NCI-H187 (cell line): ENCODE measurements at regions not wholly inside any gene's neighbourhood (a gene's known extent, or its start where the extent isn't known, plus 50 kb on each side); places are given as distances from the start of the nearest gene placed in this dataset.

Source experiments
- DNase-seq, 2 experiments: peaks; one replicate each; lab custom pipeline; 2025; lab: John Stamatoyannopoulos, UW

- DNase-seq: no peak
Measured at GRCh38 chr3:144073698-144074097, 102.1 kb downstream of the DIPK2A start.

DNA sequence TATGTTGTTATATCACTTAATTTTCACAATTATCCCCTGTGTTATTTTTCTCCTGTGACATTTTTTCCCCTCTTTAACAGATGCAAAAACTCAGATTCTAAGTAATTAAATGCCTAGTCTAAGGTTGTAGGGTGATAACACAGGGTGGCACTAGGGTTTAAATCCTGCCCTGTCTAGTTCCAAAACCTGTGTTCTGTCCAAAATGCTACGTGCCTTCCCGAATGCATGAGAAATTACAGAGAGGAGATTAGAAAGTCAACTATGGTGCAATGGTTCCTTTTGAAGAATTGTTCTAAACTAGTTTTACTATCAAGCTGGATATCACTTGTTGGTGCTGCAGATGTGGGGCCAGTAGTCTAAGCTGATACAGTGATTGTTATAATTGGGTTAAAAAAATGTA, 108.0 kb downstream of the DIPK2A start:
- DNase-seq: no peak

DNA sequence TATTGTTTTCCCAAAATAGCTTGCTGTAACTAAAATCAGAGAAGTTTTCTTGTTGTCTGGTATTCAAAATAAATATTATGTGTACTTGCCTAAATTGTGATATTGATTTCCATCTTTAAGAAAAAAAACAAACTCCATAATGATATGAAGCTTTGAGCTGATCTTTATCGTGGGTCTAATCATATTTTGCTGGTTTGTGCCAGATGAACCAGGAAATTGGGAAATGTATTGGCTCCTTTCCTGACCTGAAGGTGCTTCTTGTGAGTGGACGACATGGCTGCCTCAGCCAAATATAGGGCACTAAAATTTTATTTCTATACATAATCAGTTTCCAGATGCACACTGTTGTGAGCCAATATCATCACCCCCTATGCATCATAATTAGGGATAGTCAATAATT, 113.3 kb downstream of the DIPK2A start:
- DNase-seq: no peak

- no peak for DNase-seq
Measured at GRCh38 chr3:144085964-144086363, 114.3 kb downstream of the DIPK2A start.

- DNase-seq: no peak
Measured at GRCh38 chr3:144096016-144096415, 124.4 kb downstream of the DIPK2A start.

DNA sequence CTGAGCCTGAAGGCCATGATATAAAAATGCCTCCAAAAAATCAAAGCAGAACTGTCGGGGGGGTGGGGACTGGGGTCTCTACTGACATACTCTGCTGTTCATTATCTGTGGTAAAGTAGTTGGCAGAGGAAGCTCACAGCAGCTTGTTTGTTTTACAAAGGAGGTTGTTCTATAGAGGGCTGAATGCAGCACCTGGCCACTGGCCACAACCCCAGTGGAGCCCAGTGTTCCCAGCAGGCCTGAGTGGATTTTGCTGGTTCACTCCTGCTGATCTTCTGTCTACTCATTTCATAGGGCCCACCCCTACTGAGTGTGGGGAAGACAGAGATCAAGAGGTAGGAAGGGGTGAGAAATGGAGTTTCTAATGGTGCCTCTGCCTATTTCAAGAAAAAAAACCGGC, 125.5 kb downstream of the DIPK2A start:
- no peak for DNase-seq

GRCh38 chr3:144098691-144099090, 127.1 kb downstream of the DIPK2A start:
- no peak for DNase-seq

- no peak for DNase-seq
Measured at GRCh38 chr3:144102421-144102820, 130.8 kb downstream of the DIPK2A start.

GRCh38 chr3:144104186-144104585, 132.6 kb downstream of the DIPK2A start:
- no peak for DNase-seq

GRCh38 chr3:144104679-144105078, 133.1 kb downstream of the DIPK2A start:
- no peak for DNase-seq

GRCh38 chr3:144105542-144105941, 133.9 kb downstream of the DIPK2A start:
- DNase-seq: no peak

GRCh38 chr3:144106970-144107369, 135.3 kb downstream of the DIPK2A start:
- no peak for DNase-seq

GRCh38 chr3:144107923-144108322, 136.3 kb downstream of the DIPK2A start:
- DNase-seq: no peak

- no peak for DNase-seq
Measured at GRCh38 chr3:144109944-144110343, 138.3 kb downstream of the DIPK2A start.

DNA sequence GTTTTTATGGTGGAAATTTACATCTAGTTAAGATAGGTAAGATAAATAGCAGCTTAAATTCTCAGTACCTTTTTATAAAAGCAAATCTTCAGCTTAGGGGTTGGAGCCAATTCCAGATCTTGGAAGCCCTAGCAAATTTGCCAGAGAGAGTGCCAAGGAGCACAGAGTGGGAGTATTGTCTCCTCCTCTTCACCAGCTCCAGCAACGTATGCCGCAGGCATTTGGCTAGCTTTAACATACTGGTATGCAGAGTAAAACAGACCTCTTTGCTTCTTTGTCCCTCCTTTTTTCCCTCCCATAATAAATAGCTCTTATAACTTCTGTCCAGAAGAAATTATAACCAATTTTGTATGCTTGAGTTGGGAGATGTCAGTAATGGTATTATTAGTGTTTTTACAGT, 140.4 kb downstream of the DIPK2A start:
- no peak for DNase-seq

- no peak for DNase-seq
Measured at GRCh38 chr3:144112437-144112836, 140.8 kb downstream of the DIPK2A start.

DNA sequence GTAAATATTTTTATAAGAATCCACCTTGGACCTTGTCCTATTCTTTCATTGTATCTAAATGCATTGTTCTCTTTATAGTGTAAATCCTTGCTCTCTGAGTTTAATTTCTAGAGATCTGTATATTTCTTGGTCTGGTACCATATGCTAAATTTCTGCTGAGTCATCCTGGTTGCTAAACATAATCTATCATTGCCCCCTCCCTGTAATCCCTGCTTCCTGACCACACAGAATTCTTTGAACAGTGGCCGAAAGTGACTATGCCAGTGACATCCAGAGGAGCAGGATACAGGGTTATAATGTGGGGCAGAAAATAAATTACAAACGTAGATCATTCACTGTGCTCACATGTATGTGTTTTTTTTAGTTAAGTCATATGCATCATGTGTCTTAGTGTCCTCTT, 143.1 kb downstream of the DIPK2A start:
- DNase-seq: no peak

- DNase-seq: no peak
Measured at GRCh38 chr3:144119633-144120032, 148.0 kb downstream of the DIPK2A start.

- DNase-seq: no peak
Measured at GRCh38 chr3:144121661-144122060, 150.0 kb downstream of the DIPK2A start.

GRCh38 chr3:144127014-144127413, 155.4 kb downstream of the DIPK2A start:
- DNase-seq: no peak

DNA sequence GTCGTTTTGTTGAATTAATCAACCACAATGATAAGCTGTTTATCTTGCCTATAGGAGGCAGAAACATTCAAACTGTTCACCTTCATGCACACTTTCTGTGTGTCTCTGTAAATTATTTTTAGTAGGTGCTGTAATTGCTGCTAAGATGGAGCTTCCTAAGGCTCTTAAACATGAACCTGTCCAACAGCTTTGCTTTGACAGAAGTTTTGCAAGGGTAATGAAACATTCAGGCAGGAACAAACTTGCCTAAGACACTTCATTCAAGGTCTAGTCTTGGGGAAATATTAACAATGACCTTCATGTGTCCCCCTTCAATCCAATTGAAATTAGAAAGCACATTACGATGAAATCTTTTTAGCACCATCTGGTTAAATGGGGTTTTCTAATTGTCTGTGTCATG, 156.1 kb downstream of the DIPK2A start:
- DNase-seq: no peak

DNA sequence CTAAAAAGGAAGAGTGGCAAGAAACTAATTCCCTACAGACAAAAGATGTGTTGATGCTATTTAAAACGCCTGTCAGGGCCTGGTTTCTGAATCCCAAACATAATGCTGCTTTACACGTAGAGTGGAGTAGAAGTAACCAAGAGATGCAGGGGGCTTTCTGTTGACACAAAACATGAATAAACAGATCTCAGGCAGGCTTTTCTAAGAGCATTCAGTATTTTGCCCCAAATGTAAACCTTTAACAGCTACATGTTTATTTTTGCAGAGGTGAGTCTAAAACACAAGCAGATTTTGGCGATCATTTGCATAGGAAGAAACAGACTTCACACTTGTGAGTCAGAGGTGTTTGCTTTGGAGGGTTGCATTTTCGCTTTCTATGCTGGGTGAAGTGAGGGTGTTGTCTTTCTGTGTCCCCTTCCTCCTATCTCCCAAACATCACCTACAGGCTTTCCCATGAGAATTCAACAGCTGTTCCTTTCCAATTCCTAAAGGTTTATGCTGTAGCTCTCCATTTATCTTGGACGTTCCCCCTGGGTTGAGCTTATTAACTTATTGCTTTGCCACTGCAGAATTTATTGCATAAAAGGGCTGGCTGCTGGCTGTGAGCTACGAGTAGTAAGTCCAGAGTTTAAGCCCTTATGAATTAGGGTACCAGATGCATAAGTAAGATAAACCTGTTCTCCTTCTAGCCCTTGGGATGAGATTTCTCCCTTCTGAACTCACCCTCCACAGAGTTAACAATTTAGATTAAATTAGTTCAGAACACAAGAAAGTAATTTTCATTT, 156.7 kb downstream of the DIPK2A start:
- no peak for DNase-seq

- DNase-seq: no peak
Measured at GRCh38 chr3:144129536-144130214, 158.1 kb downstream of the DIPK2A start.

- DNase-seq: no peak
Measured at GRCh38 chr3:144141074-144141473, 169.5 kb downstream of the DIPK2A start.
